CD4-positive, alpha-beta T cell treated with Interleukin-17A for 4 hours (primary cell): ENCODE measurements at regions not wholly inside any gene's neighbourhood (a gene's known extent, or its start where the extent isn't known, plus 50 kb on each side); places are given as distances from the start of the nearest gene placed in this dataset.

ENCODE experiments used
- DNase-seq: peaks from one replicate; pipeline ENCODE4 v3.0.0-alpha.2; 2020; ENCODE audit warnings: mixed read lengths

DNA sequence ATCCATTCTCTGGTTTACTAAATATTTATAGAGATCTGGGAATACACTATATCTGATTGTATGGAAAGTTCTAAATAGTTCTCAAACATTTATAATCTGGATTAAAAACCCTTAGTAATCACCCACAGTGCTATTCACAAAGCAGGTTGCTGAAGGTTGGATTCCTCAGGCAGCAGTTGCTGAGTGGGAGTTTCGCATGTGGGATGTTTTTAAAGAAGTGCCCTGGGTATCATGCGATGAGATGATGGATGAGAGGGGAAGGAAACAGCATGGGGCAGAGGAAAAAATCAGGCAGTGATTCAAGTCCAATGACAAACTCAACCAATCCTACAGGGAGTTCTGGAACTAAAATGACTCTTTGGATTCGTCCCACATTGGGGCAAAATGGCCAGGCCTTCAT is 85.3 kb upstream of the GALNT2 start:
- DNase-seq: no peak

GRCh38 chr1:229984310-229984991 is 82.6 kb upstream of the GALNT2 start:
- no peak for DNase-seq

DNA sequence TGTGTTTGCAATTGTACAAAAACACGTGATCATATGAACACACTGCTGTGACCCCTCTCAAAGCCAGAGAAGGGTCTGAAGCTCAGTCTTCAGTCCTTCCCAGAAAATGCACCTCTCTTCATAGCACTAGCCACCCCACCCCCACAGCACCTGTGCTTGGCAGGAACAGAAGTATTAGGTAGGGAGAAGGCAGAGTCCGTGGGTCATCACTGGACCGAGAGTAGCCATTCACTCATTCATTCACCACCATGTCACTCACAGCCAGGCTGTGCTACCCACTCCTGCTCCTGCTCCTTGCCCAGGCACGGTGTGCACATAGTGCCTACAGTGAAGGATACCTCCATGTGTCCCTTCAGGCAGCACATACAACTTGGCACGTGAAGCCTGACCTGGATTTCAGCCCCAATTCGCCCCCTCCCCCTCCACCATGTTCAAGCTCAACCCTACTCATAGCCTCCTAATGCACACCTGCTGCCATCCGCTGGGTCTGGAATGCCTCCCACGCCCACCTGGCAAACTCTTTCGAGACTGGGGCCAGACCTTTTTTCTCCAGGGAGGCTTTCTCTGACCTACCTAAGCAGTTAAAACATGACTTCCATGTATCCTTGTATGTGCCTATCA is 81.9 kb upstream of the GALNT2 start:
- no peak for DNase-seq

DNA sequence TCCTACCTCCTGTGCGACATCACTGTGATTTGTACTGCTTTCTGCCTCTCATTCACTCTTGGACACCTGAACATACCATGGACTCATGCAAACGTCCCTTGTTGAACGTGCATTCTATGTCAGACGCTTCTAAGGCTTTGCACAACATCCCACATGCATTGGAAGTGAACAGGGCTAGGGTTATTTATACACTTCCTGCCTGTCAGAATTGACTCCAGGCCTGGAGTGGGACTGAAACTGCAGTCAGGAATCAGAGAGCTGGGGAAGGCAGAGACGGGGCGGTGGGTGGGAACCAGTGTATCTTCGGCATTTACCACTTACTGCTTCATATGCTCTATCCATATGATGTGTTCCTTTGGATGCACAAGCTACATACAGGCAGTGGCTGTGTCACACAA is 81.4 kb upstream of the GALNT2 start:
- no peak for DNase-seq

DNA sequence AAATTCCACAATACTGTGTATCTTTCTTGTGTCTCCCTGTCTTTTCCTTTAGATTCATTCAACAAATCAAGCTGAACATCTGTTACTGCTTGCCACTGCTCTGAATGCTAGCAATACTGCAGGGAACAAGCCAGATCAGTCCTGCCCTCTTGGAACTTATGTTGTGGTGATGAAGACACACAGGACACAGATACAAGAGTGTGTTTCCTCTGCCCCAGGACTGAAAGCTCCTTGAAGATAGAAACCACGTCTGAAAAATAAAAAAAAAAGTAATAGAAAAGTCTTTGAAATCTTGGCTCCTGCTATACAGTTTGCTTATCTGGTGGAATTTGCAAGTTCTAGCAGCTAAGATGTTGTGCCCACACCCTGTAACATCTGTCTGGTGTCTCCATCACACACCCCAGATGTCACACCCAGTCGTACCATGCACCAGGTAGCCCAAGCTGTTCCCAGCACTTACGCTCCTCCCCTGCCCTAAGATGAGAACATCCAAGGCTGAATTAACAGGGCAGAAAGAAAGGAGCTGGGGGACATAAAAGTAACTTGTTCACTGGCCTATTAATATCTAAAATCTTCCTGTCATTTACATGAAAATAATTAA is 80.2 kb upstream of the GALNT2 start:
- no peak for DNase-seq

DNA sequence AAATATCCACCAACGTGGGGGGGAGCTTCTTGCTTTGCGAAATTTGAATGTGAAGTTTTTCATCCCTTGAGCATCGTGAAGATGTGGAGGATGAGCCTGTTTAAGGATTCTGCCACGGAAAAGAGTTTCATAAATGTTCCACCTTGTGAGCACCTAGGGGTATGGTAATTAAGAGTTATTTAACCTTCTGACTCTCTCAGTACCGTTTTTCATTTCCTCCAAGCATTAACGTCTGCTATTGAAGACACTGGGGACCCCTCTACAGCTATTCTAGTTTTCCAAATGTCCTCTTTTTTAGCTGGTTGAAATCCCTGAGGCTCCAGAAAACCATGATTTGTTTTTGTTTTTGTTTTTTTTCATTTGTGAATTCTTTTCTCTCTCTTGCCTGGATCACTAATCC is 79.1 kb upstream of the GALNT2 start:
- DNase-seq: no peak

DNA sequence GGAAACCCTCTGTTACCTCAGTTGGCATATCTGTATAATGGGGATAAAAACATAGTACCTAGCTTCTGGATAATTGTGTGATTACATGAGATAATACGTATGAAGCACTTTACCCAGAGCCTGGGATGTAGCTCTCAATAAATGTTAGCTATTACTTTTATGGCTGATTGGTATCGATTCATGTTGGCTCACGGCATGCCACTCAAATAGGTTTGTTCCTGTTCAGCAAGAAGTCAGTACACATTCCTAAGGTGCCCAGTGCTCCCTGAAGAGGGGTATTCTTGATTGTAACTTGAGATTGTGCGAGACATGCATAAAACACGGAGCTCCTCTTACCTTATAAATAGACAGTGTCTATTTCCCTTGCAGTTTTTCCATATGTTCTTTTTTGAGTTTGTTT is 78.5 kb upstream of the GALNT2 start:
- no peak for DNase-seq

DNA sequence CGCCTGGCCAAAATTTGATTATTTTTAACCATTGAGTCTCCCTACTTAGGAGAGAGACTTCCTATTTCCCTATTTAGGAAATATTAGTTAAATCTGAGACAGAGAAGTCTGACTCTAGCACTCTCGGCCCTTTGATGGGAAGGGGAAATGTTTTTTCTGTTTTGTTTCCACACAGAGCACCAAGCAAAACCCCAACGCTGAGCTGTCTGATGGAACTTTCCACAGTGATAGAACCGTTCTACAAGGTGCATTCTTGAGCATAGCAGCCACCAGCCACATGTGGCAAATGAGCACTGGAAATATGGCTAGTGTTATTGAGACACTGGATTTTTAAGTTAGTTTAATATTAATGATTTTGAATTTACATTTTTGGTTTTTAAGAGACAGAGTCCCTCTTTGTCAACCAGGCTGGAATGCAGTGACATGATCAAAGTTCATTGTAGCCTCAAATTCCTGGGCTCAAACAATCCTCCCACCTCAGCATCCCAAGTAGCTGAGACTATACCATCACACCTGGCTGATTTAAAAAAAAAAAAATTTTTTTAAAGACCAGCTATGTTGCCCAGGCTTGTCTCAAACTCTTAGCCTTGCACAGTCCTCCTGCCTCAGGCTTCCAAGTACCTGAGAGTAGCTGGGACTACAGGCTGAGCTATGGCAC is 77.3 kb upstream of the GALNT2 start:
- no peak for DNase-seq

DNA sequence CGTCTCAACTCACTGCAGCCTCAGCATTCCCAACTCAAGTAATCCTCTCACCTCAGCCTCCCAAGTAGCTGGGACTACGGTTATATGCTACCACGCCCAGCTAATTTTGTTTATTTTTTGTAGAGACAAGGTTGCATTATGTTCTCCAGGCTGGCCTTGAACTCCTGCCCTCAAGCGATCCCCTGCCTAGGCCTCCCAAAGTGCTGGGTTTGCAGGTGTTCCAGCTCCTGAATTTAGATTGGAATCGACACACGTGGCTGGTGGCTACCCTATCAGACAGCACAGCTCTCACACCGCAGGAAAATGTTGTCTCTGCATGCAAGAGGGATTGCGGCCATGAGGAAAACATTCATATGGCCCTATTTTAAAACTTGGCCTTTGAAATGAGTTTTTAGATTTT is 76.7 kb upstream of the GALNT2 start:
- DNase-seq: no peak

DNA sequence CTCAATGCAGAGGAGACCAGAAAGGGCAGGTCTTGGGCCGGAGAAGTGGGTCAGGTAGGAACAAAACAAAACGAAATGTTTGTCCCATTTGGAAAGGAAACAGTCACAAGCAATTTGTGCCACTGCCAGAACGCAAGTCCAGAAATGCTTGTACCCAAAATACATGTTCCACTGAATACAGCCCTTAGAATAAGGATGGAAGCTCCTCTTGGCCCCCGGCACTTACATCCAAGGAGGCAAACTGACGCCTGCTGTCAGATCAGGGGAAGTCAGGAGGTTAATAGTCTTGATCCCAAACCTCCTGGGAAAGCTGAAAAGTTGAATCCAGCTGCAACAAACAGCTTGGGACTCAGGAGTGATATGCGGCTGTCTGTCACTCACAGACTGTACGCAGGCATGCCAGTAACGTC is 75.9 kb upstream of the GALNT2 start:
- no peak for DNase-seq

DNA sequence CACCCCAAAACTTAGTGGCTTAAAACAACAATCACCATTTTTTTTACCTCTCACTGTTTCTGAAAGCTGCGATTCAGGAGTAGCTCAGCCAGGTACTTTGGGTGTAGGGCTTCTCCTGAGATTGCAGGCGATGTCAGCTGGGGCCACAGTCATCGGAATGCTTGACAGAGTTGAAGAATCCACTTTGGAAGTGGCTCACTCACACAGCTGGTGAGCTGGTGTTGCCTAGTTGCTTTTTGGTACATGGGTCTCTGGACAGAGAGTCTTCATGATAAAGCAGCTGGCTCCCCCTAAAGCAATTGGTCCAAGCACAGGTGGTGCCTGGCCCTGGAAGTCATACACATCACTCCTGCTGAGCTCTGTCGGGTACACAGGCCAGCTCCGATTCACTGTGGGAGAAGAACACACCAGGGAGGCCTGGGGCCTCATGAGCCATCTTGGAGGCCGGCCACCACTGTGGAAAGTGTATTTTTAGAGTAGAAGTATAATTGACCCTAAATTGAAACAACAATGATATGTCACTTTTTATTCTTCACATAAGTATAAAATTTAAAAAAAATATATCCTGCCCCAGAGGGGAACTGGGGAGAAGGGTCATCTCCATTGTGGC is 75.2 kb upstream of the GALNT2 start:
- no peak for DNase-seq

DNA sequence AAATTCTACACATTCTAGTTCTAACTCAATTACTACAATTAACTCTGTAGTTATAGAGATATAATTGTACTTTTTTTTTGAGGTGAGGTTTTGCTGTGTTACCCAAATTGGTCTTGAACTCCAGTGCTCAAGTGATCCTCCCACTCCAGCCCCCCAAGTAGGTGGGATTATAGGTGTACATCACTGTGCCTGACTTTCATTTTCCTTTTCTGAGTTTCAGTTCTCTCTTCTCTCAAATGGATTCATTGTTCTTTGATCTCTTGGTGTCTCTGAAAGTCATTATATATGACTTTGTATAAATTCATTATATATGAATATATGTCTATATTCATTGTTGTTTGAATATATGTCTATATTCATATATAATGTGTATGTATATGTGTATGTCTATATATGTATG is 74.0 kb upstream of the GALNT2 start:
- DNase-seq: no peak

GRCh38 chr1:229993894-229994293 is 73.1 kb upstream of the GALNT2 start:
- no peak for DNase-seq

DNA sequence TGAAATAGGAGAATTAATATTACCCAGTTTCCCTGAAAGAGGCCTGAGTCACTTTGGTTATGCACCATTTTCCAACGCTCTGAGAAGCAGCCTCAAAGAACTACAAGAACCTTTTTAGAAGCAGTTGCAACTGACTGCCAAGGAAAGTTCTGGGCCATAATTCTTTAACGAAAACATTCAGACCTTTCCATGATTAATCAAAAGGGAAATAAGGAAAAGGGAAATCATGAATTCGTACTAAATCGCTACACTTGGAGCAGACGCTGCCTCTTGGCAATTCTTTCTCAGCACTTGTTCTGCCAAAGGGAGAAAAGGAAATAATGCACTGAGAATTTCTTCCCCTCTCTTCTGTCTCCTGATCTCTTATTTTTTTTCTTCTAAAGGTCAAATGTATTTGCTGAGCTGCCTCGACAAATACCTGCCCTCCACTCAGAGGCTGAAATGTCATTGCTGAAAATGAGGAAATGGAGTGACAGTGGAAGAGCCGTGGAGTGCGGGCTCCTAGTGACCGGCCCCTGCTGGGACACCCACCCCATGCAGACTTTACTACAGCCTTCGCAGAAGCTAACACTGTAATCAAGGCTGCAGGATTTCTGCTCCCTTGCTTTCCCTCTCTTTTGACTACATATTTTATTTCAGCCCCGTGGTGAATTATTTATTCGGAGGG is 67.9 kb upstream of the GALNT2 start:
- DNase-seq: no peak

GRCh38 chr1:230000493-230001184 is 66.4 kb upstream of the GALNT2 start:
- no peak for DNase-seq

DNA sequence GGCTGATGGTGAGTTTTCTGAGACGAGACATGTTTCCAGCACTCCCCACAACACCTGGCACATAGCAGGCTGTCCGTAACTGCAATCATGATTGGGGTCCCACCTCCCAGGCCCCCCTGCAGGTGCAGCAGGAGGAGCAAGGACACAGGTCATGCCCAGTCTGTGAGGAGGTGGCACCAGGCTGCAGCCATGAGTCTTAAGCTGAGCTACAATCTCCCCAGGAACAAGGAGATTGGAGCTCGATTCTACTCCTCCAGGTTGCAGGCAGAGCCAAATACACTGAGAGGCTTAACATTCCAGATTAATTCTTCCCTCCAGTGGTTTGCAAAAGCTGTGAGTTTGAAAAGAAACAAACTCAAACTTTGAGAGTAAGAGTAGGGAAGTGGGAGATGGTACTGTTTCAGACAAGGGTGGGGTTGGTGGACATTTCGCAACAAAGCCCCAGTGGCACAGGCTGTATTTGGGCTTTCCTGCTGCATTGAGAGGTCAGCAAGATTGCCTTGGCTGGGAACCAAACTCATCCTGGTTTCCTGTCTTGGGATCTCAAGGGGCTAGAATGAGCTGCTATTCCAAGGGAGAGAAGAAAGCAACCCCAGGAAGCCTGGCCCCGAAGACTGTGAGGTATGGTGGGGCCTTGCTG is 64.8 kb upstream of the GALNT2 start:
- DNase-seq: no peak

- DNase-seq: no peak
These were observed 63.6 kb upstream of the GALNT2 start for GRCh38 chr1:230003409-230003808.

GRCh38 chr1:230005040-230005439 is 62.0 kb upstream of the GALNT2 start:
- no peak for DNase-seq

DNA sequence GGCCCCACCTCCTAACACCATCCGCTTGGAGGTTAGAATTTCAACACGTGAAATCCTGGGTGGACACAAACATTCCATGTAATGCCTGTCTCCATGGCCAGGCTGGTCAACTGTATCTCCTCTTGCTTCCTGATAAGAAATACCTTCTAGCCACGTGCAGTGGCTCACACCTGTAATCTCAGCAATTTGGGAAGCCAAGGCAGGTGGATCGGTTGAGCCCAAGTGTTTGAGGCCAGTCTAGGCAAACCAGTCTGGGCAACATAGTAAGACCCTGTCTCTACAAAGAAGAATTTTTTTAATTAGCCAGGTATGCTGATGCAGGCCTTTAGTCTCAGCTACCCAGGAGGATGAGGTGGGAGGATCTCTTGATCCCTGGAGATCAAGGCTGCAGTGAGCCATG is 58.3 kb upstream of the GALNT2 start:
- no peak for DNase-seq

DNA sequence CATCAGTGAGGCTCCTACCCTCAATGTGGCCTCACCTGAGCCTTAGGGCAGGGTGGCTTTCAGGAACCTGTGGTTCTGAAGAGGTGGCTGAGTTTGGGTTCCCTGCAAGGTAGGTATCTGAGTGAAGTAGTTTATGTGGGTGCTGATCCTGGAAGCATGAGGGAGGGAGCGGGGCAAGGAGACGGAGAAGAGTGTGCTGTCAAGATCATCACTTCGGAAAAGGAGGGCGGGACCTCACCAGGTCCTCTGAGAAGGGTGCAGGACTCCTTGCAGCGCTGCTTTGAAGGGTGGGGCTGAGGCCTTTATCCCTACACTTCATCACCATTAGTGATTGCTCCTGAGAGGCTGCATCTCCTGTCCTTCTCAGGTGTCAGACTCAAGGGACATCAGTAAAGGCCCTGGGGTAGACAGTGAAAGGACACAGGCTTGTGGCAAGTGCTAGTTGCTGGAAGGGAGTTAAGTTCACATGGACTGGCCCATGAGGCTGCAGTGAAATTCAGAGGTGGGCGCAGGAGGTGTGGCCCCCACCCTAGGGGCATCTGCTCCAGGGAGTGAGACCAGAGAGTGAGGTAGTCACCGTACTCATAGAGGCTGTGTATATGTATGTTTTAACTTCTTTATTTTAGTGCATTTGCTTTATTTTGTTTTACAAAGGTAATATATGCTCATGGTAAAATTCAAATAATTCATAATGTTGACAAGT is 57.3 kb upstream of the GALNT2 start:
- no peak for DNase-seq

GRCh38 chr1:230010603-230011332 is 56.3 kb upstream of the GALNT2 start:
- DNase-seq: no peak
